ENCODE measurements at regions not wholly inside any gene's neighbourhood (a gene's known extent, or its start where the extent isn't known, plus 50 kb on each side); places are given as distances from the start of the nearest gene placed in this dataset.
"Not testable (repeated sequence)": the region's sequence is repeated elsewhere in the genome, so short reads cannot be mapped to it uniquely, and the experiment has no call there.

GRCh38 chr4:171015441-171015840 is 797.8 kb upstream of the GALNTL6 start:
- DNase-seq (ENCODE audit: low read depth in 1 of 2, low spot score in 1 of 2): no peak

- DNase-seq (ENCODE audit: low read depth in 1 of 2, low spot score in 1 of 2): no peak
Measured at GRCh38 chr4:171007618-171008390, 805.4 kb upstream of the GALNTL6 start.

GRCh38 chr4:171002246-171002645 is 811.0 kb upstream of the GALNTL6 start:
- no peak for DNase-seq (ENCODE audit: low read depth in 1 of 2, low spot score in 1 of 2)

GRCh38 chr4:170990989-170991589 is 822.1 kb upstream of the GALNTL6 start:
- no peak for DNase-seq (ENCODE audit: low read depth in 1 of 2, low spot score in 1 of 2)

- DNase-seq (ENCODE audit: low read depth in 1 of 2, low spot score in 1 of 2): no peak
Measured at GRCh38 chr4:170988446-170988845, 824.8 kb upstream of the GALNTL6 start.

- no peak for DNase-seq (ENCODE audit: low read depth in 1 of 2, low spot score in 1 of 2)
Measured at GRCh38 chr4:170979736-170980135, 833.5 kb upstream of the GALNTL6 start.

- DNase-seq (ENCODE audit: low read depth in 1 of 2, low spot score in 1 of 2): no peak
Measured at GRCh38 chr4:170978990-170979389, 834.2 kb upstream of the GALNTL6 start.

- DNase-seq (ENCODE audit: low read depth in 1 of 2, low spot score in 1 of 2): no peak
Measured at GRCh38 chr4:170949084-170949483, 859.3 kb upstream of the AADAT start.

GRCh38 chr4:170940043-170940724 is 850.4 kb upstream of the AADAT start:
- DNase-seq (ENCODE audit: low read depth in 1 of 2, low spot score in 1 of 2): no peak

- DNase-seq (ENCODE audit: low read depth in 1 of 2, low spot score in 1 of 2): no peak
Measured at GRCh38 chr4:170938588-170938987, 848.8 kb upstream of the AADAT start.

- DNase-seq (ENCODE audit: low read depth in 1 of 2, low spot score in 1 of 2): no peak
Measured at GRCh38 chr4:170931321-170931720, 841.6 kb upstream of the AADAT start.

GRCh38 chr4:170888660-170889059 is 798.9 kb upstream of the AADAT start:
- no peak for DNase-seq (ENCODE audit: low read depth in 1 of 2, low spot score in 1 of 2)

GRCh38 chr4:170887396-170887795 is 797.6 kb upstream of the AADAT start:
- no peak for DNase-seq (ENCODE audit: low read depth in 1 of 2, low spot score in 1 of 2)

- DNase-seq (ENCODE audit: low read depth in 1 of 2, low spot score in 1 of 2): no peak
Measured at GRCh38 chr4:170884969-170885570, 795.3 kb upstream of the AADAT start.

GRCh38 chr4:170881646-170882045 is 791.9 kb upstream of the AADAT start:
- DNase-seq (ENCODE audit: low read depth in 1 of 2, low spot score in 1 of 2): not testable (repeated sequence)

- DNase-seq (ENCODE audit: low read depth in 1 of 2, low spot score in 1 of 2): no peak
Measured at GRCh38 chr4:170875868-170876267, 786.1 kb upstream of the AADAT start.

- DNase-seq (ENCODE audit: low read depth in 1 of 2, low spot score in 1 of 2): no peak
Measured at GRCh38 chr4:170872794-170873193, 783.0 kb upstream of the AADAT start.

GRCh38 chr4:170868170-170868569 is 778.4 kb upstream of the AADAT start:
- no peak for DNase-seq (ENCODE audit: low read depth in 1 of 2, low spot score in 1 of 2)

- DNase-seq (ENCODE audit: low read depth in 1 of 2, low spot score in 1 of 2): no peak
Measured at GRCh38 chr4:170854097-170854496, 764.3 kb upstream of the AADAT start.

GRCh38 chr4:170853422-170854021 is 763.8 kb upstream of the AADAT start:
- DNase-seq (ENCODE audit: low read depth in 1 of 2, low spot score in 1 of 2): no peak

GRCh38 chr4:170849969-170850368 is 760.2 kb upstream of the AADAT start:
- no peak for DNase-seq (ENCODE audit: low read depth in 1 of 2, low spot score in 1 of 2)
